ENCODE measurements at regions not wholly inside any gene's neighbourhood (a gene's known extent, or its start where the extent isn't known, plus 50 kb on each side); places are given as distances from the start of the nearest gene placed in this dataset.
"Not testable (repeated sequence)": the region's sequence is repeated elsewhere in the genome, so short reads cannot be mapped to it uniquely, and the experiment has no call there.

GRCh38 chr15:35992791-35993190, 446.8 kb upstream of the DPH6 start:
- no peak for DNase-seq (ENCODE audit: low spot score)

GRCh38 chr15:35993196-35993595, 447.2 kb upstream of the DPH6 start:
- no peak for DNase-seq (ENCODE audit: low spot score)

- peak; percentile 57 for DNase-seq (ENCODE audit: low spot score)
Observed at GRCh38 chr15:35994876-35995275, 448.9 kb upstream of the DPH6 start.

GRCh38 chr15:35998663-35999602, 453.0 kb upstream of the DPH6 start:
- no peak for DNase-seq (ENCODE audit: low spot score)

- no peak for DNase-seq (ENCODE audit: low spot score)
Observed at GRCh38 chr15:36004891-36005490, 459.0 kb upstream of the DPH6 start.

GRCh38 chr15:36005542-36005941, 459.6 kb upstream of the DPH6 start:
- no peak for DNase-seq (ENCODE audit: low spot score)

GRCh38 chr15:36007699-36008098, 461.7 kb upstream of the DPH6 start:
- no peak for DNase-seq (ENCODE audit: low spot score)

- DNase-seq (ENCODE audit: low spot score), result no peak
Observed at GRCh38 chr15:36008719-36009118, 462.8 kb upstream of the DPH6 start.

GRCh38 chr15:36024031-36024688, 478.2 kb upstream of the DPH6 start:
- no peak for DNase-seq (ENCODE audit: low spot score)

- DNase-seq (ENCODE audit: low spot score), result no peak
Observed at GRCh38 chr15:36026627-36027283, 480.8 kb upstream of the DPH6 start.

- DNase-seq (ENCODE audit: low spot score), result no peak
Observed at GRCh38 chr15:36029606-36030210, 483.7 kb upstream of the DPH6 start.

- no peak for DNase-seq (ENCODE audit: low spot score)
Observed at GRCh38 chr15:36039996-36040572, 494.1 kb upstream of the DPH6 start.

- not testable (repeated sequence) for DNase-seq (ENCODE audit: low spot score)
Observed at GRCh38 chr15:36047018-36047716, 501.2 kb upstream of the DPH6 start.

- no peak for DNase-seq (ENCODE audit: low spot score)
Observed at GRCh38 chr15:36050899-36051298, 504.9 kb upstream of the DPH6 start.

- DNase-seq (ENCODE audit: low spot score), result peak; percentile 11
Observed at GRCh38 chr15:36052641-36053040, 506.7 kb upstream of the DPH6 start.

GRCh38 chr15:36053746-36054145, 507.8 kb upstream of the DPH6 start:
- no peak for DNase-seq (ENCODE audit: low spot score)

GRCh38 chr15:36059596-36059995, 513.6 kb upstream of the DPH6 start:
- DNase-seq (ENCODE audit: low spot score), result no peak

- no peak for DNase-seq (ENCODE audit: low spot score)
Observed at GRCh38 chr15:36062357-36062756, 516.4 kb upstream of the DPH6 start.

- no peak for DNase-seq (ENCODE audit: low spot score)
Observed at GRCh38 chr15:36066757-36067156, 512.7 kb upstream of the CDIN1 start.

- no peak for DNase-seq (ENCODE audit: low spot score)
Observed at GRCh38 chr15:36067483-36068274, 511.7 kb upstream of the CDIN1 start.

Data from cerebellar cortex (tissue), 1 donor.